SW 1271 (cell line): ENCODE measurements at regions not wholly inside any gene's neighbourhood (a gene's known extent, or its start where the extent isn't known, plus 50 kb on each side); places are given as distances from the start of the nearest gene placed in this dataset.
"Not testable (repeated sequence)": the region's sequence is repeated elsewhere in the genome, so short reads cannot be mapped to it uniquely, and the experiment has no call there.

Experiments used
- DNase-seq, 2 experiments: peaks; one replicate each; lab custom pipeline; 2025; lab: John Stamatoyannopoulos, UW

DNA sequence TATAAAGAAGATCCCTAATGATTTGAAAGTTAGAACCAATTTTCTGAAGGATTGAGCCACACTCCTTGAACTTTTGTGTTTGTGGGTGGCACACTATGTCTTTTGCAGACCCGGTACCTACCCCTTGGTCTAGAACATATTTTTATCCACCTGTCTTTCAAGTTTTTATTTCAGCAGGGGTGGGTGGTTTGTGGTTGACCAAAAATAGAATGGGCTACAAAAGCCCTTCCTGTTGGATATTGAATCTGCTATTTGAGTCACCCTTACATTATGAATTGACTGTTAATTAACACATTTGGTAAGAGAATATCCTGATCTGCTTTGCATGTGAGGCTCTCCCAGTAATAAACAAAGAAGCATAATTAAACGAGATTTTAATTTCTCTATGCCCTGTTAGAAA, 401.2 kb downstream of the POTEH start:
- not testable (repeated sequence) for DNase-seq

- not testable (repeated sequence) for DNase-seq
Measured at GRCh38 chr22:16105121-16105520, 415.3 kb downstream of the POTEH start.

GRCh38 chr22:16131456-16131855, 441.6 kb downstream of the POTEH start:
- DNase-seq = not testable (repeated sequence)

- DNase-seq = no peak
Measured at GRCh38 chr22:16131918-16132317, 442.1 kb downstream of the POTEH start.

GRCh38 chr22:16132598-16132997, 442.8 kb downstream of the POTEH start:
- DNase-seq = not testable (repeated sequence)

DNA sequence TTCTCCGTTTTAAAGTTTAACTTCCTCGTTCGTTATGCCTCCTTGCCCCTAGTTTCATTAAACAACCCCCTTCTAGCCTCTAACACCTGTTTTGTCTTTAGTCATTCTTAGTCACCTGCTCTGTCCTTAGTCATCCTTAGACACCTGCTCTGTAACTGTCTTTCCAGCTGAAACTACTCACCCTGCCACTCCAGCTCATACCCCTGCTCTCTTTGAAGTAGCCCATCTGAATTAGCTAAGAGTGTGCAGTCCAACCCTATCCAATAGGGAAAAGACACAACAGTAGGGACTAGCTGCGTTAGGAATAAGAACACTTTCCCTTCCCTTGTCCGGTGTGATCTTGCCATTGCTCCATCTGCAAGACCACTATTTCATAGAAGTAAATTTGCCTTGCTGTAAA, 446.5 kb downstream of the CCT8L2 start:
- DNase-seq = not testable (repeated sequence)

DNA sequence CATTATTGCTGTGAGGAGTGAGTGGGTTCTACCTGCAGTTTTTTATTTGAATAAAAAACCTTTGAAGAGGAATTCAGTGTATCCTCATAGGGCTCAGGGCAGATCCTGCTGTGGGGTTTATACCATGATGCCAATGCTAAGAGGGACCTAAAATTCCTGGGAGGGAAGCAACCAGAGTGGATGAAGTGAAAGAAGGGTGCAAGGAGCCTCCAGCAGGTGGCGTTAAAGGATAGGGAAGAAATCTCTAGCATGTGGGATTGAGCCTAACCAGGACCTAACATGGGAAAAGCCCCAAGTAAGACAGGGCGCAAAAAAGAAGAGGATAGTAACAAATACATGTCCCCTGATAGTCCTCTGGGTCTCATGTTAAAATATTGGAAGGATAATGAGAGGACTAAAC, 445.7 kb downstream of the CCT8L2 start:
- DNase-seq = peak in 1 of 2 experiments; percentile 16

GRCh38 chr22:16177287-16177686, 415.3 kb downstream of the CCT8L2 start:
- not testable (repeated sequence) for DNase-seq

DNA sequence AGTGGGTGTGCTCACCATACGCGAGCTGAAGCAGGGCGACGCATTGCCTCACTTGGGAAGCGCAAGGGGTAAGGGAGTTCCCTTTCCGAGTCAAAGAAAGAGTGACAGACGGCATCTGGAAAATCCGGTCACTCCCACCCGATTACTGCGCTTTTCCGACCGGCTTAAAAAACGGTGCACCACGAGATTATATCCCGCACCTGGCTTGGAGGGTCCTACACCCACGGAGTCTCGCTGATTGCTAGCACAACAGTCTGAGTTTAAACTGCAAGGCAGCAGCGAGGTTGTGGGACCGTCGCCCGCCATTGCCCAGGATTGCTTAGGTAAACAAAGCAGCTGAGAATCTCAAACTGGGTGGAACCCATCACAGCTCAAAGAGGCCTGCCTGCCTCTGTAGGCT, 408.7 kb downstream of the CCT8L2 start:
- DNase-seq = not testable (repeated sequence)
